ENCODE measurements at regions not wholly inside any gene's neighbourhood (a gene's known extent, or its start where the extent isn't known, plus 50 kb on each side); places are given as distances from the start of the nearest gene placed in this dataset.
"Not testable (repeated sequence)": the region's sequence is repeated elsewhere in the genome, so short reads cannot be mapped to it uniquely, and the experiment has no call there.

- DNase-seq, result no peak
Observed at GRCh38 chr11:37849706-37850105, 1251.7 kb upstream of the RAG2 start.

- DNase-seq, result no peak
Observed at GRCh38 chr11:37843603-37844002, 1245.6 kb upstream of the RAG2 start.

DNA sequence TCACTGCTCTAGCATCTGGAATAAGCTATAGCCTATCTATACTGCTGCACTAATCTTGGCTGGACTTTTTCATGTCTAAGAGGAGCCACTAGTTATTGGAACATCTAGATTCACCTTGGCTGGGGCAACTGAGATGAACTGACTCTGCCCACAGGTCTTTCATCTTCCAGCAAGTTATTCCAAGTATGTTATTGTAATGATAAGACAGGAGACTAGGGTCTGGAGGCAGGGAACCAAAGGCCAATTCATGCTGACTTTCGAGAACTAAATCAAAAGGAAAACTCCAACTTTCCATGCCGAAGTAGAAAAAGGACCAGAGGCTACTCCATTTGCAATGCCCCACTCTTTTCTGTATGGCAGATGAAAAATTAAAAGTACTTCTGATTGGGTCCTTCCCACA is 1243.0 kb upstream of the RAG2 start:
- no peak for DNase-seq

DNA sequence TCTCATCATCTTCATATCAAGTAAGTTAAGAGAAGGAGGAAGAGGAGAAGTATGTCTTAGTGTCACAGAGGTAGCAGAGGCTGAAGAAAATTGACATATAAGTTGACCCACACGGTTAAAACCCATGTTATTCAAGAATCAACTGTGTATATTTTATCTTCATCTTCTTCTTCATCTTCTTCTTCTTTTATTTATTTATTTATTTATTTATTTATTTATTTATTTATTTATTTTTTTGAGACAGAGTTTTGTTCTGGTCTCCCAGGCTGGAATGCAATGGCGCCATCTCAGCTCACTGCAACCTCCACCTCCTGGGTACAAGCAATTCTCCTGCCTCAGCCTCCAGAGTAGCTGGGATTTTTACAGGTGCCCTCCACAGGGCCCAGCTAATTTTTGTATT is 1242.3 kb upstream of the RAG2 start:
- DNase-seq, result not testable (repeated sequence)

- DNase-seq, result no peak
Observed at GRCh38 chr11:37830529-37830928, 1232.5 kb upstream of the RAG2 start.

DNA sequence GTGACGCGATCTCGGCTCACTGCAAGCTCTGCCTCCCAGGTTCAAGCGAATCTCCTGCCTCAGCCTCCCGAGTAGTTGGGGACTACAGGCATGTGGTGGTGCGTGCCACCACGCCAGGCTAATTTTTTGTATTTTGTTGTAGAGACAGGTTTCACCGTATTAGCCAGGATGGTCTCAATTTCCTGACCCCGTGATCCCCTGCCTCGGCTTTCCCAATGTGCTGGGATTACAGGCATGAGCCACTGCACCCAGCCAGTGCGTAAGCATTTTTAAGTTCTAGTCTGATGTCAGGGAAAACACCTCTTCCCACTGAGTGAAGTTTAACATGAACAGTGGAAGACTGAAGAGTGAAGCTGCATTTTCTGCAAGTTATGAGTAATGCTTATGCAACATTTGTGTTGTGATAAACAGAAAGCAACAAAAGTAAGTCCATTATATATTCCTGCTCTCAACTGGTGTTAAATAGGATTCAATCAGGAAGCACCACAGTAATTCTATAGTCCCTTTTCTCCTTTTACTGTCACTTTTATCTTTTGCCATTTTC is 1219.8 kb upstream of the RAG2 start:
- no peak for DNase-seq

- DNase-seq, result no peak
Observed at GRCh38 chr11:37812281-37812880, 1214.3 kb upstream of the RAG2 start.

DNA sequence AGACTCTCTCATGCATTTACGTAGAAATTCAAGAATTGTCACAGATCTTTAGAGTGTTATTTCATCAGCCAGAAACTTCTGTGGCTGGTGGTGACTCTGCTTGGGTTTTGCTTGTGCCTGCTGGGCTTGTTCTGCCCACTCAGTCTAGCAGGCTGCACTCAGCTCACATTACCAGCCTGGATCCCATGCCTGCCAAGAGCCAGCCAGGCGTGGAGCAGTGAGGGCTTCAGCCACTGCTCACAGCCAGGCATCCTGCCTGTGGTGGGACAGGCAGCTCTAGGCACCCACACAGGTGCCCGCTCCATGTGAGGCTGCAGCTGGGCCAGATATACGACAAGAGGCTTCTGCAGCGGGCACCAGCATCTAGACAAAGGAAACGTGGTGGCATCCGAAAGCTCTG is 1213.3 kb upstream of the RAG2 start:
- DNase-seq, result no peak

- no peak for DNase-seq
Observed at GRCh38 chr11:37804666-37805065, 1206.6 kb upstream of the RAG2 start.

- DNase-seq, result no peak
Observed at GRCh38 chr11:37788141-37788877, 1190.3 kb upstream of the RAG2 start.

- DNase-seq, result no peak
Observed at GRCh38 chr11:37786214-37786755, 1188.2 kb upstream of the RAG2 start.

- DNase-seq, result no peak
Observed at GRCh38 chr11:37774441-37774840, 1176.4 kb upstream of the RAG2 start.

DNA sequence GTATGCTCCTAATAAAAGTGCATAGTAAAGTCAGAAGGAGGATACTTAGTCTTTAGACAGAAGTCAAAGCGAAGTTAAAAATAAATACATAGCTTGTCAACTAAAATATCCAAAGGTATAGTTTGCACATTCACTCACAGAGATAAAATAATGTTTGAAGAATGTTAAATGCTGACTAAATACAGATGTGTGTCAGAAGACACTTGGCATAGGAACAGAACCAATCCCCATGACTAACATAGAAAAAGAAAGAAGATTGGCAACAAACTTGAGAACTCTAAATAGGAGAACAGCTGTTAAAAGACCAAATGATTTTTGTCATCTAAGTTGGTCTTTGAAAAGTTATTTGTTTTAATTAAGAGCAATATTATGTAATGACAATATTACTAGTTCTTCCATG is 1172.1 kb upstream of the RAG2 start:
- no peak for DNase-seq

GRCh38 chr11:37762079-37762478 is 1164.0 kb upstream of the RAG2 start:
- no peak for DNase-seq

GRCh38 chr11:37755521-37755920 is 1157.5 kb upstream of the RAG2 start:
- DNase-seq, result no peak

DNA sequence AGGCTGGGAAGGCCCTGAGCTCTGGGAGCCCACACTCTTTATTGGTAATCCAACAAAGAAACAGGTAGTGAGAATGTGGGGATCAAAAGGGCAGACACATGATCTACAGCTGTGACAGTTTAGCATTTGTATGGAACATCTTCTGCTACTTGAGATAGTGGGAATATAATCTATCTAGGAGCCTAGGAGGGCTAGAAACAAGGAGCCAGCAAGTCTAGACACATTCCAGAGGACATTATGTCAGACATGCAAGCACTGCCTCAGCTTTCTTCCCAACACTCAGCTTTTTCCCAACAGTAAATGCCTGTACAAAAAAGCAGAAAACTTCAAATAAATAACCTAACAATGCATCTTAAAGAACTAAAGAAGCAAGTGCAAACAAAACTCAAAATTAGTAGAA is 1150.6 kb upstream of the RAG2 start:
- DNase-seq, result no peak

- DNase-seq, result no peak
Observed at GRCh38 chr11:37747121-37747520, 1149.1 kb upstream of the RAG2 start.

DNA sequence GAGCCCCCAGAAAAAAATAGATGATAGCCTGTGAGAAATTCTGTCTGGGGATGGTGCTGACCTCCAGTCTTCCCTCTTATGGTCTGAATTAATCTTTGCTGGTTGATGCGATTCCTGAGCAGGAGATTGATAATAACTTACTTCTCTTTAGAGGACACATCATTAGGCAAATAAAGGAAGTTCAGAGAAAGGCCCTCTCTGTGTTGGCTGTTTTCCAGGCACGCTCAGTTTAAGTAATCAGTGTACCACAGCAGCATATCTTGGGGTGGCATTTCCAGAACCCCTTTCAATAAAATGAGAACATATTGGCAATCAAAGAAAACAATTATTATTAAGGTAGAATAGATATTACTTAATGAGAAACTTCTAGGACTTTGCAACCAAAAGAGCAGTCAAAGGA is 1129.3 kb upstream of the RAG2 start:
- DNase-seq, result no peak

- DNase-seq, result no peak
Observed at GRCh38 chr11:37724315-37724714, 1126.3 kb upstream of the RAG2 start.

GRCh38 chr11:37721485-37721884 is 1123.4 kb upstream of the RAG2 start:
- DNase-seq, result no peak

- DNase-seq, result no peak
Observed at GRCh38 chr11:37718431-37718999, 1120.5 kb upstream of the RAG2 start.

GRCh38 chr11:37712251-37712650 is 1114.2 kb upstream of the RAG2 start:
- DNase-seq, result no peak

DNA sequence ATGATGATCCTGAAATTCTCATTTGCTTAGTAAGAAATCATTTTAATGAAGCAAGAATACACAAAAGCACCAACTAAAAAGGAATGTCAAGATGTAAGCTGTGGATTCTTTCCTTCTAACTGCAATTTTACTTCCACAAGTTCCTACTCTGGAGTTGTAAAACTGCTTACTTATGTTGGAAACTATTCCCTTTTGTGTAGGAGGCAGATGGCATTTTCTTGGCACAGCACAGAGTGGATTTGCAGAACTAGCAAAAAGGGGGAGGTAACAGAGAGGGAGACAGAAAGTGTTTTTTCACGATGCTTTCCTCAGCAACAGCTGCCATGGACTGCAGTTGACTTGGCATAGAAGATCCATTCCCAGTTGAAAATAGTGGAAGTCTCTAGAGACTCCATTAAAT is 1112.0 kb upstream of the RAG2 start:
- no peak for DNase-seq

- DNase-seq, result no peak
Observed at GRCh38 chr11:37704791-37705190, 1106.8 kb upstream of the RAG2 start.
